GM23338 (cell line): ENCODE measurements at regions not wholly inside any gene's neighbourhood (a gene's known extent, or its start where the extent isn't known, plus 50 kb on each side); places are given as distances from the start of the nearest gene placed in this dataset.

ENCODE experiments used
- CREB1 ChIP-seq: fragments of 250-450 bp; sonication (Bioruptor Pico); IDR thresholded peaks from 2 replicates; pipeline ENCODE4 v1.5.0; 2020; ENCODE audit warnings: low read depth, mild to moderate bottlenecking, moderate library complexity
- EZH2 ChIP-seq: fragments of 200-600 bp; sonication (generic); IDR thresholded peaks from one replicate; pipeline ENCODE4 v1.8.0; 2017; ENCODE audit warnings: antibody characterized with exemption, mild to moderate bottlenecking, low read depth; ENCODE audit not compliant: unreplicated experiment
- EZH2phosphoT487 ChIP-seq: fragments of 200-600 bp; sonication (generic); IDR thresholded peaks from one replicate; pipeline ENCODE4 v1.8.1; 2018; ENCODE audit warnings: antibody characterized with exemption; ENCODE audit not compliant: unreplicated experiment
- JUNB ChIP-seq: IDR thresholded peaks from one replicate; pipeline ENCODE4 v1.6.1; 2016; ENCODE audit warnings: antibody characterized with exemption; ENCODE audit not compliant: unreplicated experiment
- NANOG ChIP-seq: IDR thresholded peaks from 2 replicates; pipeline ENCODE4 v1.6.1; 2016; ENCODE audit warnings: antibody characterized with exemption, borderline replicate concordance
- POLR2AphosphoS5 ChIP-seq: IDR thresholded peaks from 2 replicates; pipeline ENCODE4 v1.6.1; 2016; ENCODE audit warnings: antibody characterized with exemption, low read depth
- STAT1 ChIP-seq: IDR thresholded peaks from one replicate; pipeline ENCODE4 v1.6.1; 2016; ENCODE audit warnings: antibody characterized with exemption; ENCODE audit not compliant: unreplicated experiment
- ZNF114 ChIP-seq: fragments of 250-450 bp; sonication (Bioruptor Pico); IDR thresholded peaks from 2 replicates; pipeline ENCODE4 v1.5.0; 2020; ENCODE audit warnings: mild to moderate bottlenecking, moderate library complexity
- ZNF331 ChIP-seq: fragments of 250-450 bp; sonication (Bioruptor Pico); IDR thresholded peaks from 2 replicates; pipeline ENCODE4 v1.5.0; 2020; ENCODE audit warnings: low read depth, mild to moderate bottlenecking, moderate library complexity
- TF ChIP-seq, protein P1 (sequence below), 2 experiments: fragments of 200-600 bp in 1 of 2; sonication (generic) in 1 of 2; conservative IDR thresholded peaks; 2 replicates each; pipeline versions ENCODE4 v1.5.1 to v1.6.1; 2016 to 2017; ENCODE audit warnings: antibody characterized with exemption in 2 of 2, low read depth in 2 of 2, mild to moderate bottlenecking in 2 of 2, moderate library complexity in 1 of 2
- TF ChIP-seq, protein P2 (sequence below): IDR thresholded peaks from one replicate; pipeline ENCODE4 v1.6.1; 2018; ENCODE audit warnings: antibody characterized with exemption; ENCODE audit not compliant: unreplicated experiment
- TF ChIP-seq, protein P3 (sequence below): IDR thresholded peaks from 2 replicates; pipeline ENCODE4 v1.6.1; 2016; ENCODE audit warnings: antibody characterized with exemption
- TF ChIP-seq, protein P4 (sequence below): fragments of 250-450 bp; sonication (Bioruptor Pico); IDR thresholded peaks from 2 replicates; pipeline ENCODE4 v1.5.0; 2020; ENCODE audit warnings: mild to moderate bottlenecking, moderate library complexity

- TF ChIP-seq EZH2phosphoT487: no peak
- no peak for TF ChIP-seq ZNF114 (CRISPR knock-in tag)
- no peak for TF ChIP-seq POLR2AphosphoS5
- TF ChIP-seq JUNB: no peak
- TF ChIP-seq, protein P1, sequence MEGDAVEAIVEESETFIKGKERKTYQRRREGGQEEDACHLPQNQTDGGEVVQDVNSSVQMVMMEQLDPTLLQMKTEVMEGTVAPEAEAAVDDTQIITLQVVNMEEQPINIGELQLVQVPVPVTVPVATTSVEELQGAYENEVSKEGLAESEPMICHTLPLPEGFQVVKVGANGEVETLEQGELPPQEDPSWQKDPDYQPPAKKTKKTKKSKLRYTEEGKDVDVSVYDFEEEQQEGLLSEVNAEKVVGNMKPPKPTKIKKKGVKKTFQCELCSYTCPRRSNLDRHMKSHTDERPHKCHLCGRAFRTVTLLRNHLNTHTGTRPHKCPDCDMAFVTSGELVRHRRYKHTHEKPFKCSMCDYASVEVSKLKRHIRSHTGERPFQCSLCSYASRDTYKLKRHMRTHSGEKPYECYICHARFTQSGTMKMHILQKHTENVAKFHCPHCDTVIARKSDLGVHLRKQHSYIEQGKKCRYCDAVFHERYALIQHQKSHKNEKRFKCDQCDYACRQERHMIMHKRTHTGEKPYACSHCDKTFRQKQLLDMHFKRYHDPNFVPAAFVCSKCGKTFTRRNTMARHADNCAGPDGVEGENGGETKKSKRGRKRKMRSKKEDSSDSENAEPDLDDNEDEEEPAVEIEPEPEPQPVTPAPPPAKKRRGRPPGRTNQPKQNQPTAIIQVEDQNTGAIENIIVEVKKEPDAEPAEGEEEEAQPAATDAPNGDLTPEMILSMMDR (conservative IDR thresholded peaks at IDR 0.05; ENCODE audit: low read depth in 2 of 2): no peak
- TF ChIP-seq, protein P2, sequence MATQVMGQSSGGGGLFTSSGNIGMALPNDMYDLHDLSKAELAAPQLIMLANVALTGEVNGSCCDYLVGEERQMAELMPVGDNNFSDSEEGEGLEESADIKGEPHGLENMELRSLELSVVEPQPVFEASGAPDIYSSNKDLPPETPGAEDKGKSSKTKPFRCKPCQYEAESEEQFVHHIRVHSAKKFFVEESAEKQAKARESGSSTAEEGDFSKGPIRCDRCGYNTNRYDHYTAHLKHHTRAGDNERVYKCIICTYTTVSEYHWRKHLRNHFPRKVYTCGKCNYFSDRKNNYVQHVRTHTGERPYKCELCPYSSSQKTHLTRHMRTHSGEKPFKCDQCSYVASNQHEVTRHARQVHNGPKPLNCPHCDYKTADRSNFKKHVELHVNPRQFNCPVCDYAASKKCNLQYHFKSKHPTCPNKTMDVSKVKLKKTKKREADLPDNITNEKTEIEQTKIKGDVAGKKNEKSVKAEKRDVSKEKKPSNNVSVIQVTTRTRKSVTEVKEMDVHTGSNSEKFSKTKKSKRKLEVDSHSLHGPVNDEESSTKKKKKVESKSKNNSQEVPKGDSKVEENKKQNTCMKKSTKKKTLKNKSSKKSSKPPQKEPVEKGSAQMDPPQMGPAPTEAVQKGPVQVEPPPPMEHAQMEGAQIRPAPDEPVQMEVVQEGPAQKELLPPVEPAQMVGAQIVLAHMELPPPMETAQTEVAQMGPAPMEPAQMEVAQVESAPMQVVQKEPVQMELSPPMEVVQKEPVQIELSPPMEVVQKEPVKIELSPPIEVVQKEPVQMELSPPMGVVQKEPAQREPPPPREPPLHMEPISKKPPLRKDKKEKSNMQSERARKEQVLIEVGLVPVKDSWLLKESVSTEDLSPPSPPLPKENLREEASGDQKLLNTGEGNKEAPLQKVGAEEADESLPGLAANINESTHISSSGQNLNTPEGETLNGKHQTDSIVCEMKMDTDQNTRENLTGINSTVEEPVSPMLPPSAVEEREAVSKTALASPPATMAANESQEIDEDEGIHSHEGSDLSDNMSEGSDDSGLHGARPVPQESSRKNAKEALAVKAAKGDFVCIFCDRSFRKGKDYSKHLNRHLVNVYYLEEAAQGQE: no peak
- TF ChIP-seq CREB1: no peak
- no peak for TF ChIP-seq EZH2
- TF ChIP-seq ZNF331 (CRISPR knock-in tag): no peak
- TF ChIP-seq, protein P3, sequence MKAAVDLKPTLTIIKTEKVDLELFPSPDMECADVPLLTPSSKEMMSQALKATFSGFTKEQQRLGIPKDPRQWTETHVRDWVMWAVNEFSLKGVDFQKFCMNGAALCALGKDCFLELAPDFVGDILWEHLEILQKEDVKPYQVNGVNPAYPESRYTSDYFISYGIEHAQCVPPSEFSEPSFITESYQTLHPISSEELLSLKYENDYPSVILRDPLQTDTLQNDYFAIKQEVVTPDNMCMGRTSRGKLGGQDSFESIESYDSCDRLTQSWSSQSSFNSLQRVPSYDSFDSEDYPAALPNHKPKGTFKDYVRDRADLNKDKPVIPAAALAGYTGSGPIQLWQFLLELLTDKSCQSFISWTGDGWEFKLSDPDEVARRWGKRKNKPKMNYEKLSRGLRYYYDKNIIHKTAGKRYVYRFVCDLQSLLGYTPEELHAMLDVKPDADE: no peak
- TF ChIP-seq NANOG: no peak
- TF ChIP-seq STAT1: no peak
- TF ChIP-seq, protein P4, sequence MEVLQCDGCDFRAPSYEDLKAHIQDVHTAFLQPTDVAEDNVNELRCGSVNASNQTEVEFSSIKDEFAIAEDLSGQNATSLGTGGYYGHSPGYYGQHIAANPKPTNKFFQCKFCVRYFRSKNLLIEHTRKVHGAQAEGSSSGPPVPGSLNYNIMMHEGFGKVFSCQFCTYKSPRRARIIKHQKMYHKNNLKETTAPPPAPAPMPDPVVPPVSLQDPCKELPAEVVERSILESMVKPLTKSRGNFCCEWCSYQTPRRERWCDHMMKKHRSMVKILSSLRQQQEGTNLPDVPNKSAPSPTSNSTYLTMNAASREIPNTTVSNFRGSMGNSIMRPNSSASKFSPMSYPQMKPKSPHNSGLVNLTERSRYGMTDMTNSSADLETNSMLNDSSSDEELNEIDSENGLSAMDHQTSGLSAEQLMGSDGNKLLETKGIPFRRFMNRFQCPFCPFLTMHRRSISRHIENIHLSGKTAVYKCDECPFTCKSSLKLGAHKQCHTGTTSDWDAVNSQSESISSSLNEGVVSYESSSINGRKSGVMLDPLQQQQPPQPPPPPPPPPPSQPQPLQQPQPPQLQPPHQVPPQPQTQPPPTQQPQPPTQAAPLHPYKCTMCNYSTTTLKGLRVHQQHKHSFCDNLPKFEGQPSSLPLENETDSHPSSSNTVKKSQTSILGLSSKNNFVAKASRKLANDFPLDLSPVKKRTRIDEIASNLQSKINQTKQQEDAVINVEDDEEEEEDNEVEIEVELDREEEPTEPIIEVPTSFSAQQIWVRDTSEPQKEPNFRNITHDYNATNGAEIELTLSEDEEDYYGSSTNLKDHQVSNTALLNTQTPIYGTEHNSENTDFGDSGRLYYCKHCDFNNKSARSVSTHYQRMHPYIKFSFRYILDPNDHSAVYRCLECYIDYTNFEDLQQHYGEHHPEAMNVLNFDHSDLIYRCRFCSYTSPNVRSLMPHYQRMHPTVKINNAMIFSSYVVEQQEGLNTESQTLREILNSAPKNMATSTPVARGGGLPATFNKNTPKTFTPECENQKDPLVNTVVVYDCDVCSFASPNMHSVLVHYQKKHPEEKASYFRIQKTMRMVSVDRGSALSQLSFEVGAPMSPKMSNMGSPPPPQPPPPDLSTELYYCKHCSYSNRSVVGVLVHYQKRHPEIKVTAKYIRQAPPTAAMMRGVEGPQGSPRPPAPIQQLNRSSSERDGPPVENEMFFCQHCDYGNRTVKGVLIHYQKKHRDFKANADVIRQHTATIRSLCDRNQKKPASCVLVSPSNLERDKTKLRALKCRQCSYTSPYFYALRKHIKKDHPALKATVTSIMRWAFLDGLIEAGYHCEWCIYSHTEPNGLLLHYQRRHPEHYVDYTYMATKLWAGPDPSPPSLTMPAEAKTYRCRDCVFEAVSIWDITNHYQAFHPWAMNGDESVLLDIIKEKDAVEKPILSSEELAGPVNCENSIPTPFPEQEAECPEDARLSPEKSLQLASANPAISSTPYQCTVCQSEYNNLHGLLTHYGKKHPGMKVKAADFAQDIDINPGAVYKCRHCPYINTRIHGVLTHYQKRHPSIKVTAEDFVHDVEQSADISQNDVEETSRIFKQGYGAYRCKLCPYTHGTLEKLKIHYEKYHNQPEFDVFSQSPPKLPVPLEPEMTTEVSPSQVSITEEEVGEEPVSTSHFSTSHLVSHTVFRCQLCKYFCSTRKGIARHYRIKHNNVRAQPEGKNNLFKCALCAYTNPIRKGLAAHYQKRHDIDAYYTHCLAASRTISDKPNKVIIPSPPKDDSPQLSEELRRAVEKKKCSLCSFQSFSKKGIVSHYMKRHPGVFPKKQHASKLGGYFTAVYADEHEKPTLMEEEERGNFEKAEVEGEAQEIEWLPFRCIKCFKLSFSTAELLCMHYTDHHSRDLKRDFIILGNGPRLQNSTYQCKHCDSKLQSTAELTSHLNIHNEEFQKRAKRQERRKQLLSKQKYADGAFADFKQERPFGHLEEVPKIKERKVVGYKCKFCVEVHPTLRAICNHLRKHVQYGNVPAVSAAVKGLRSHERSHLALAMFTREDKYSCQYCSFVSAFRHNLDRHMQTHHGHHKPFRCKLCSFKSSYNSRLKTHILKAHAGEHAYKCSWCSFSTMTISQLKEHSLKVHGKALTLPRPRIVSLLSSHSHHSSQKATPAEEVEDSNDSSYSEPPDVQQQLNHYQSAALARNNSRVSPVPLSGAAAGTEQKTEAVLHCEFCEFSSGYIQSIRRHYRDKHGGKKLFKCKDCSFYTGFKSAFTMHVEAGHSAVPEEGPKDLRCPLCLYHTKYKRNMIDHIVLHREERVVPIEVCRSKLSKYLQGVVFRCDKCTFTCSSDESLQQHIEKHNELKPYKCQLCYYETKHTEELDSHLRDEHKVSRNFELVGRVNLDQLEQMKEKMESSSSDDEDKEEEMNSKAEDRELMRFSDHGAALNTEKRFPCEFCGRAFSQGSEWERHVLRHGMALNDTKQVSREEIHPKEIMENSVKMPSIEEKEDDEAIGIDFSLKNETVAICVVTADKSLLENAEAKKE (CRISPR knock-in tag): no peak
Observed at GRCh38 chr20:52789716-52790115, 182.4 kb upstream of the TSHZ2 start.
